ENCODE measurements at regions not wholly inside any gene's neighbourhood (a gene's known extent, or its start where the extent isn't known, plus 50 kb on each side); places are given as distances from the start of the nearest gene placed in this dataset.

DNA sequence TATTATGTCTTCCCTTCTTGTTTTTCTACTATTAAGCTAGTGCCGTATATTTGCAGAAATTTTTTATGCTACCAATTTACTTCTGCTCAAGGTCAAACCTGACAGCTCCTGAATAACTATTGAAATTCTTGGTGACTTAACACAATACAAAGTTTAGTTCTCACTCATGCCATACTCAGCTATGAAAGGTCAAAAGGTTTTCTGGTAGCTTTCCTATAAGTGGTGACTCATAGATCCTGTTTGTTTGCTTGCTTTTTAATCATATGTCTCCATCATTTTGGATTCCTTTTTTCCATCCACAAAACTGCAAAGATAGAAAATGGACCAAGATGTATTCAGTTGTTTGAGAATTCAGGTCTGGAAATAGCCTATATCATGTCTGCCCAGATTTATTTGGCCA is 855.8 kb upstream of the LRRC4C start:
- TF ChIP-seq CEBPB (IDR thresholded peaks at IDR 0.05) (no peak), EP300 (IDR thresholded peaks at IDR 0.05; ENCODE audit: borderline replicate concordance) (no peak), YY1 (IDR thresholded peaks at IDR 0.05; ENCODE audit: low read depth) (no peak), ZBTB7A (IDR thresholded peaks at IDR 0.05; ENCODE audit: low read depth) (no peak), CREB1 (IDR thresholded peaks at IDR 0.05; ENCODE audit: low read depth) (no peak), RAD21 (IDR thresholded peaks at IDR 0.05; ENCODE audit: low read depth) (no peak), TCF12 (IDR thresholded peaks at IDR 0.05; ENCODE audit: low read depth) (no peak), TAF1 (IDR thresholded peaks at IDR 0.05; ENCODE audit: low read depth) (no peak), TEAD4 (IDR thresholded peaks at IDR 0.05) (no peak), NFIC (IDR thresholded peaks at IDR 0.05) (no peak), FOXM1 (IDR thresholded peaks at IDR 0.05; ENCODE audit: borderline replicate concordance, low read depth) (no peak)
- TF ChIP-seq, protein P1, sequence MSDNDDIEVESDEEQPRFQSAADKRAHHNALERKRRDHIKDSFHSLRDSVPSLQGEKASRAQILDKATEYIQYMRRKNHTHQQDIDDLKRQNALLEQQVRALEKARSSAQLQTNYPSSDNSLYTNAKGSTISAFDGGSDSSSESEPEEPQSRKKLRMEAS (IDR thresholded peaks at IDR 0.05): no peak
- TF ChIP-seq, protein P2, sequence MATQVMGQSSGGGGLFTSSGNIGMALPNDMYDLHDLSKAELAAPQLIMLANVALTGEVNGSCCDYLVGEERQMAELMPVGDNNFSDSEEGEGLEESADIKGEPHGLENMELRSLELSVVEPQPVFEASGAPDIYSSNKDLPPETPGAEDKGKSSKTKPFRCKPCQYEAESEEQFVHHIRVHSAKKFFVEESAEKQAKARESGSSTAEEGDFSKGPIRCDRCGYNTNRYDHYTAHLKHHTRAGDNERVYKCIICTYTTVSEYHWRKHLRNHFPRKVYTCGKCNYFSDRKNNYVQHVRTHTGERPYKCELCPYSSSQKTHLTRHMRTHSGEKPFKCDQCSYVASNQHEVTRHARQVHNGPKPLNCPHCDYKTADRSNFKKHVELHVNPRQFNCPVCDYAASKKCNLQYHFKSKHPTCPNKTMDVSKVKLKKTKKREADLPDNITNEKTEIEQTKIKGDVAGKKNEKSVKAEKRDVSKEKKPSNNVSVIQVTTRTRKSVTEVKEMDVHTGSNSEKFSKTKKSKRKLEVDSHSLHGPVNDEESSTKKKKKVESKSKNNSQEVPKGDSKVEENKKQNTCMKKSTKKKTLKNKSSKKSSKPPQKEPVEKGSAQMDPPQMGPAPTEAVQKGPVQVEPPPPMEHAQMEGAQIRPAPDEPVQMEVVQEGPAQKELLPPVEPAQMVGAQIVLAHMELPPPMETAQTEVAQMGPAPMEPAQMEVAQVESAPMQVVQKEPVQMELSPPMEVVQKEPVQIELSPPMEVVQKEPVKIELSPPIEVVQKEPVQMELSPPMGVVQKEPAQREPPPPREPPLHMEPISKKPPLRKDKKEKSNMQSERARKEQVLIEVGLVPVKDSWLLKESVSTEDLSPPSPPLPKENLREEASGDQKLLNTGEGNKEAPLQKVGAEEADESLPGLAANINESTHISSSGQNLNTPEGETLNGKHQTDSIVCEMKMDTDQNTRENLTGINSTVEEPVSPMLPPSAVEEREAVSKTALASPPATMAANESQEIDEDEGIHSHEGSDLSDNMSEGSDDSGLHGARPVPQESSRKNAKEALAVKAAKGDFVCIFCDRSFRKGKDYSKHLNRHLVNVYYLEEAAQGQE (IDR thresholded peaks at IDR 0.05; ENCODE audit: low read depth): no peak
- TF ChIP-seq, protein P3, sequence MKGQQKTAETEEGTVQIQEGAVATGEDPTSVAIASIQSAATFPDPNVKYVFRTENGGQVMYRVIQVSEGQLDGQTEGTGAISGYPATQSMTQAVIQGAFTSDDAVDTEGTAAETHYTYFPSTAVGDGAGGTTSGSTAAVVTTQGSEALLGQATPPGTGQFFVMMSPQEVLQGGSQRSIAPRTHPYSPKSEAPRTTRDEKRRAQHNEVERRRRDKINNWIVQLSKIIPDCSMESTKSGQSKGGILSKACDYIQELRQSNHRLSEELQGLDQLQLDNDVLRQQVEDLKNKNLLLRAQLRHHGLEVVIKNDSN (IDR thresholded peaks at IDR 0.05): no peak
